ENCODE measurements at regions not wholly inside any gene's neighbourhood (a gene's known extent, or its start where the extent isn't known, plus 50 kb on each side); places are given as distances from the start of the nearest gene placed in this dataset.
A peak's percentile ranks its signal among the peaks of the same experiment; 100 is the strongest.

- no peaks in the 10 kb centered on the region for H4K20me1 ChIP-seq (replicated peaks; ENCODE audit: control insufficient read depth, insufficient read depth, low read length)
These were observed 68.0 kb downstream of the ZNF608 start for GRCh38 chr5:124678468-124678867.

More at GRCh38 chr5:124678468-124678867, 68.0 kb downstream of the ZNF608 start:
- Histone ChIP-seq H3K27ac (ENCODE audit: extremely low read depth, low read depth, low read length) (peak overlapping the region; percentile 35; the same call in 2 of the 3 replicates), H2AFZ (ENCODE audit: low read depth, low read length) (peak overlapping the region; percentile 81), H3K27me3 (ENCODE audit: control insufficient read depth in 2 of 2, insufficient read depth in 2 of 2, low read length in 2 of 2) (no peaks in the 10 kb centered on the region), H3K79me2 (ENCODE audit: control insufficient read depth, insufficient read depth, low read length) (no peaks in the 10 kb centered on the region), H3K9me1 (ENCODE audit: control insufficient read depth, insufficient read depth, low read length) (no peaks in the 10 kb centered on the region), H3K9ac (ENCODE audit: insufficient read depth in 1 of 2, low read depth in 2 of 2, low read length in 2 of 2) (peak overlapping the region in 1 of 2 experiments; percentile 30; a peak in 1 of 4 replicates), H3K36me3 (ENCODE audit: control insufficient read depth, insufficient read depth, low read length) (no peaks in the 10 kb centered on the region), H3K4me2 (ENCODE audit: insufficient read depth, low read length) (peak overlapping the region; percentile 56; the same call in 1 of the 2 replicates), H3K9me3 (replicated peaks; ENCODE audit: control insufficient read depth, insufficient read depth, low read depth, low read length) (no peaks in the 10 kb centered on the region), H3K4me1 (replicated peaks in 1 of 2; ENCODE audit: control insufficient read depth in 2 of 2, insufficient read depth in 2 of 2, low read length in 2 of 2) (peaks cover 0 to 22% of the 10 kb centered on the region in 2 experiments; a peak in 4 of 5 replicates), H3K4me3 (no peak overlapping the region)
- BruUV-seq (replicated peaks): no TSS peak
- in situ Hi-C loops (cut with MboI) (no loop called here), intact Hi-C loops (cut with micrococcal nuclease) (no loop called here)
- peak; percentile 26 for FAIRE-seq
- ATAC-seq: peak; percentile 51
- TF ChIP-seq GATA2 (CRISPR knock-in tag; IDR thresholded peaks at IDR 0.05) (peak; percentile 3; the same call in 1 of the 2 replicates), ZNF668 (CRISPR knock-in tag; IDR thresholded peaks at IDR 0.05) (no peak), HNRNPLL (IDR thresholded peaks at IDR 0.05; ENCODE audit: low read depth, low read length, poor library complexity, severe bottlenecking) (no peak), RAD21 (CRISPR knock-in tag; conservative IDR thresholded peaks at IDR 0.05 in 1 of 2, IDR thresholded peaks at IDR 0.05 in 1 of 2) (peak in 1 of 2 experiments; percentile 20; a peak in 1 of 4 replicates), ZNF639 (CRISPR knock-in tag; conservative IDR thresholded peaks at IDR 0.05 in 1 of 2, IDR thresholded peaks at IDR 0.05 in 1 of 2) (no peak), MCM2 (IDR thresholded peaks at IDR 0.05; ENCODE audit: low read depth) (no peak), BACH1 (tag; IDR thresholded peaks at IDR 0.05) (0 out of 2 replicates have a peak, but pooled peaks have one; percentile 15), CTCF (IDR thresholded peaks at IDR 0.05 in 2 of 3, conservative IDR thresholded peaks at IDR 0.05 in 1 of 3; ENCODE audit: insufficient read depth in 2 of 3, low read depth in 1 of 3, low read length in 3 of 3) (0 out of 6 replicates have a peak, but pooled peaks of 1 of the 3 experiments have one; percentile 7)
- POLR2A ChIA-PET: interaction anchor here (0.5 to 1.3 kb wide), 3 partner anchors 14 to 129 kb away, joined by 3 to 4 read pairs (median 3); no protein-coding TSS in a partner anchor
- DNase-seq (ENCODE audit: extremely low read depth in 1 of 4, low spot score in 3 of 4): no peak
- WGBS (ENCODE audit: insufficient coverage, low coverage, missing lambda C conversion rate): 83% methylated on average over 4 of the region's 4 CpGs
- CTCF ChIA-PET (ENCODE audit: low intra/inter-chr PET ratio): no interaction called here

Data from K562 (cell line).